H1 (cell line): ENCODE measurements at regions not wholly inside any gene's neighbourhood (a gene's known extent, or its start where the extent isn't known, plus 50 kb on each side); places are given as distances from the start of the nearest gene placed in this dataset.

Experiments
- CTCF ChIA-PET: fragments of 300-600 bp; sonication (Branson Sonifier 250); formaldehyde crosslinking; loops from one replicate; lab custom pipeline; 2021; ENCODE audit not compliant: partially characterized antibody; lab: Charles Lee
- POLR2A ChIA-PET: fragments of 300-600 bp; sonication (Branson Sonifier 250); formaldehyde crosslinking; loops from one replicate; lab custom pipeline; 2021; ENCODE audit warnings: inconsistent platforms; ENCODE audit not compliant: partially characterized antibody; lab: Charles Lee
- DNase-seq, 2 experiments: peaks; one replicate each; pipeline versions ENCODE4 v3.0.0 to v3.0.0-alpha.2; 2010 to 2022; ENCODE audit warnings: low spot score in 2 of 2, low read depth in 1 of 2, mixed read lengths in 1 of 2
- FAIRE-seq: peaks from 2 replicates; lab custom pipeline; 2011; peaks lifted over from hg19 to GRCh38; lab: Jason Lieb, UNC
- H2AFZ ChIP-seq: 2 replicates; pipeline ENCODE4 v1.8.1; 2012; ENCODE audit warnings: low read length, inconsistent platforms
- H2AK5ac ChIP-seq: 2 replicates; pipeline ENCODE4 v1.6.1; 2013; ENCODE audit warnings: low read depth, low read length
- H2BK120ac ChIP-seq: replicated peaks from 2 replicates; pipeline ENCODE3; 2013; ENCODE audit warnings: low read depth, low read length, inconsistent platforms
- H2BK12ac ChIP-seq: 2 replicates; pipeline ENCODE4 v1.6.1; 2013; ENCODE audit warnings: low read depth, low read length
- H2BK15ac ChIP-seq: 2 replicates; pipeline ENCODE4 v1.6.1; 2013; ENCODE audit warnings: low read length
- H2BK20ac ChIP-seq: 2 replicates; pipeline ENCODE4 v1.6.1; 2013; ENCODE audit warnings: low read length
- H2BK5ac ChIP-seq: 2 replicates; pipeline ENCODE4 v1.6.1; 2013; ENCODE audit warnings: low read depth, low read length
- H3K14ac ChIP-seq: 2 replicates; pipeline ENCODE4 v1.6.1; 2013; ENCODE audit warnings: inconsistent platforms; ENCODE audit not compliant: insufficient read length
- H3K18ac ChIP-seq: 2 replicates; pipeline ENCODE4 v1.6.1; 2013; ENCODE audit warnings: low read length; ENCODE audit errors: extremely low read depth
- H3K23ac ChIP-seq: 2 replicates; pipeline ENCODE4 v1.6.1; 2013; ENCODE audit warnings: inconsistent platforms; ENCODE audit not compliant: insufficient read length
- H3K23me2 ChIP-seq: 2 replicates; pipeline ENCODE4 v1.6.1; 2013; ENCODE audit warnings: low read depth, low read length
- H3K27ac ChIP-seq: 2 replicates; pipeline ENCODE4 v1.6.1; 2011; ENCODE audit warnings: low read depth, low read length, inconsistent platforms
- H3K27me3 ChIP-seq, 4 experiments: replicated peaks in 1 of 4; 1 replicate in 1 of 4; 2 replicates in 3 of 4; pipeline versions ENCODE4 v1.6.1 to v1.8.1; 2011 to 2013; ENCODE audit warnings: low read length in 3 of 4, mild to moderate bottlenecking in 3 of 4, inconsistent platforms in 2 of 4, mixed read lengths in 2 of 4, moderate library complexity in 1 of 4; ENCODE audit not compliant: control insufficient read depth in 3 of 4, insufficient read depth in 3 of 4; ENCODE audit errors: extremely low read depth in 1 of 4
- H3K36me3 ChIP-seq, 4 experiments: 2 replicates each; pipeline versions ENCODE4 v1.6.1 to v1.8.1; 2011 to 2013; ENCODE audit warnings: mild to moderate bottlenecking in 4 of 4, low read length in 3 of 4, moderate library complexity in 2 of 4, control low read depth in 1 of 4, inconsistent platforms in 1 of 4; ENCODE audit not compliant: insufficient read depth in 4 of 4, control insufficient read depth in 2 of 4
- H3K4ac ChIP-seq: replicated peaks from 2 replicates; pipeline ENCODE3; 2013; ENCODE audit warnings: low read length, low read depth, mixed read lengths, inconsistent platforms; ENCODE audit not compliant: insufficient read length
- H3K4me1 ChIP-seq, 4 experiments: replicated peaks in 1 of 4; 1 replicate in 1 of 4; 2 replicates in 3 of 4; pipeline versions ENCODE4 v1.6.1 to v1.8.1; 2011 to 2013; ENCODE audit warnings: low read length in 3 of 4, inconsistent platforms in 2 of 4, mixed read lengths in 1 of 4; ENCODE audit not compliant: insufficient read depth in 4 of 4, control insufficient read depth in 3 of 4
- H3K4me2 ChIP-seq, 2 experiments: 2 replicates each; pipeline versions ENCODE4 v1.6.1 to v1.8.1; 2011 to 2013; ENCODE audit warnings: low read depth in 2 of 2, low read length in 2 of 2, control low read depth in 1 of 2, inconsistent platforms in 1 of 2, mild to moderate bottlenecking in 1 of 2; ENCODE audit not compliant: insufficient read depth in 1 of 2
- H3K4me3 ChIP-seq, 4 experiments: fragments of 200-600, 300-600 bp in 1 of 4; sonication (generic), shearing (Covaris generic), sonication (Bioruptor Twin) in 1 of 4; 2 replicates each; pipeline versions ENCODE4 v1.5.1 to v1.8.1; 2011 to 2016; ENCODE audit warnings: low read length in 4 of 4, low read depth in 3 of 4, control low read depth in 2 of 4, inconsistent platforms in 2 of 4, mild to moderate bottlenecking in 2 of 4, mixed read lengths in 1 of 4, moderate library complexity in 1 of 4; ENCODE audit not compliant: insufficient read depth in 2 of 4; ENCODE audit errors: extremely low read depth in 1 of 4
- H3K56ac ChIP-seq: replicated peaks from 2 replicates; pipeline ENCODE3; 2013; ENCODE audit warnings: low read depth, mild to moderate bottlenecking, mixed read lengths, low read length, inconsistent platforms; ENCODE audit not compliant: insufficient read length
- H3K79me1 ChIP-seq: 2 replicates; pipeline ENCODE4 v1.6.1; 2013; ENCODE audit warnings: low read depth, low read length, control low read depth
- H3K79me2 ChIP-seq, 2 experiments: 2 replicates each; pipeline versions ENCODE4 v1.6.1 to v1.8.1; 2012 to 2013; ENCODE audit warnings: low read length in 2 of 2, mild to moderate bottlenecking in 2 of 2, inconsistent platforms in 1 of 2; ENCODE audit not compliant: insufficient read depth in 2 of 2, control insufficient read depth in 1 of 2
- H3K9ac ChIP-seq, 4 experiments: replicated peaks in 1 of 4; 1 replicate in 1 of 4; 2 replicates in 3 of 4; pipeline versions ENCODE4 v1.6.1 to v1.8.1; 2011 to 2013; ENCODE audit warnings: low read depth in 3 of 4, low read length in 3 of 4, control low read depth in 2 of 4, mild to moderate bottlenecking in 2 of 4, moderate library complexity in 2 of 4, inconsistent platforms in 1 of 4; ENCODE audit errors: extremely low read depth in 1 of 4
- H3K9me3 ChIP-seq, 2 experiments: 2 replicates each; pipeline versions ENCODE4 v1.6.1 to v1.8.1; 2012 to 2013; ENCODE audit warnings: mild to moderate bottlenecking in 2 of 2, moderate library complexity in 2 of 2, control low read depth in 1 of 2, inconsistent platforms in 1 of 2, low read depth in 1 of 2, low read length in 1 of 2, mixed read lengths in 1 of 2; ENCODE audit not compliant: insufficient read depth in 2 of 2
- H4K20me1 ChIP-seq, 2 experiments: replicated peaks in 1 of 2; 2 replicates each; pipeline versions ENCODE3 to v1.8.1; 2011 to 2013; ENCODE audit warnings: inconsistent platforms in 2 of 2, low read length in 2 of 2, mild to moderate bottlenecking in 1 of 2; ENCODE audit not compliant: insufficient read depth in 2 of 2, control insufficient read depth in 1 of 2
- H4K5ac ChIP-seq: 2 replicates; pipeline ENCODE4 v1.6.1; 2013; ENCODE audit warnings: low read length, low read depth, mixed read lengths, inconsistent platforms; ENCODE audit not compliant: insufficient read length
- H4K8ac ChIP-seq: 2 replicates; pipeline ENCODE4 v1.8.0; 2013; ENCODE audit warnings: mild to moderate bottlenecking, moderate library complexity, low read length, inconsistent platforms; ENCODE audit not compliant: insufficient read depth; ENCODE audit errors: extremely low read depth
- H4K91ac ChIP-seq: replicated peaks from 2 replicates; pipeline ENCODE3; 2013; ENCODE audit warnings: low read length, mixed read lengths, inconsistent platforms; ENCODE audit not compliant: insufficient read length
- BRCA1 ChIP-seq: IDR thresholded peaks from 2 replicates; pipeline ENCODE4 v1.6.1; 2012; ENCODE audit warnings: low read depth, low read length, improper control_type of control experiment
- CTCF ChIP-seq, 3 experiments: IDR thresholded peaks; 1 replicate in 2 of 3; 2 replicates in 1 of 3; pipeline versions ENCODE4 v1.5.1 to v1.6.1; 2011; ENCODE audit warnings: low read length in 3 of 3, mild to moderate bottlenecking in 3 of 3, inconsistent platforms in 2 of 3, low read depth in 1 of 3, moderate library complexity in 1 of 3; ENCODE audit not compliant: insufficient read depth in 1 of 3; ENCODE audit errors: control extremely low read depth in 1 of 3
- POLR2AphosphoS5 ChIP-seq: IDR thresholded peaks from 2 replicates; pipeline ENCODE4 v1.6.1; 2011; ENCODE audit warnings: low read depth, low read length
- SIN3A ChIP-seq, 2 experiments: IDR thresholded peaks in 1 of 2; conservative IDR thresholded peaks in 1 of 2; 2 replicates each; pipeline ENCODE4 v1.6.1; 2011 to 2012; ENCODE audit warnings: low read length in 2 of 2, improper control_type of control experiment in 1 of 2, low read depth in 1 of 2, mild to moderate bottlenecking in 1 of 2
- SP2 ChIP-seq: IDR thresholded peaks from 2 replicates; pipeline ENCODE4 v1.6.1; 2012; ENCODE audit warnings: mild to moderate bottlenecking, low read length, inconsistent platforms
- WGBS, 2 experiments: shearing (Covaris generic) in 1 of 2; methylation state at CpG; one replicate each; pipeline versions ENCODE4 v1.1.6 to v1.1.7; 2013 to 2015; ENCODE audit warnings: low lambda C conversion rate in 2 of 2, mixed read lengths in 2 of 2, inconsistent platforms in 1 of 2, low coverage in 1 of 2, missing lambda C conversion rate in 1 of 2; ENCODE audit not compliant: insufficient replicate concordance in 2 of 2, insufficient coverage in 1 of 2, insufficient read length in 1 of 2; ENCODE audit errors: extremely low coverage in 1 of 2, missing lambda C conversion rate in 1 of 2; 5-methylcytosine and 5-hydroxymethylcytosine counted together

- Histone ChIP-seq H2AFZ (0 out of 2 replicates have a peak overlapping the region, but pooled peaks have one; percentile 3), H3K4me1 (peaks cover 0 to 6% (median 0%) of the 10 kb centered on the region in 4 experiments; a peak in 1 of 7 replicates), H3K4ac (no peak overlapping the region), H3K4me2 (no peak overlapping the region), H3K9me3 (no peaks in the 10 kb centered on the region), H3K23me2 (no peaks in the 10 kb centered on the region), H3K79me1 (no peaks in the 10 kb centered on the region), H4K91ac (no peak overlapping the region), H3K9ac (no peak overlapping the region), H3K4me3 (no peak overlapping the region), H2BK5ac (peak overlapping the region; percentile 78; the same call in 1 of the 2 replicates), H2BK12ac (no peak overlapping the region), H3K36me3 (no peaks in the 10 kb centered on the region), H3K79me2 (no peaks in the 10 kb centered on the region), H4K8ac (no peak overlapping the region), H3K18ac (no peak overlapping the region; the same call in 1 of the 2 replicates), H4K5ac (no peak overlapping the region), H2AK5ac (no peak overlapping the region), H2BK20ac (no peak overlapping the region), H3K56ac (no peak overlapping the region), H3K27ac (no peak overlapping the region), H3K14ac (no peak overlapping the region), H2BK15ac (no peak overlapping the region), H2BK120ac (no peak overlapping the region), H3K23ac (no peak overlapping the region), H4K20me1 (no peaks in the 10 kb centered on the region), H3K27me3 (no peaks in the 10 kb centered on the region)
- POLR2A ChIA-PET, result interaction anchor here (1.1 kb wide), 1 partner anchor 190 kb away, joined by 3 read pairs; no protein-coding TSS in a partner anchor
- 15% methylated on average over 5 of the region's 5 CpGs; no CpG with 5 or more reads in 1 of the 2 experiments for WGBS, 2 experiments
- CTCF ChIA-PET, result interaction anchor here (0.8 to 4.1 kb wide), 24 partner anchors 12 to 741 kb away, joined by 3 to 23 read pairs (median 4); partner anchors contain the start of gene GRPR
- DNase-seq (no peak), FAIRE-seq (peak; percentile 97)
- no peak for TF ChIP-seq BRCA1
- peak in 2 of 3 experiments; percentile 42 to 46; a peak in 2 of 4 replicates for TF ChIP-seq CTCF (IDR thresholded peaks at IDR 0.05; ENCODE audit: control extremely low read depth in 1 of 3, insufficient read depth in 1 of 3, low read depth in 1 of 3, low read length in 3 of 3)
- no peak for TF ChIP-seq SP2
- no peak for TF ChIP-seq POLR2AphosphoS5
- peak in 1 of 2 experiments; percentile 68; a peak in 2 of 4 replicates for TF ChIP-seq SIN3A (conservative IDR thresholded peaks at IDR 0.05 in 1 of 2, IDR thresholded peaks at IDR 0.05 in 1 of 2; ENCODE audit: low read depth in 1 of 2, low read length in 2 of 2)
These were observed 76.0 kb upstream of the AP1S2 start for GRCh38 chrX:15930585-15930984.
